SJSA1 (cell line): ENCODE measurements at regions not wholly inside any gene's neighbourhood (a gene's known extent, or its start where the extent isn't known, plus 50 kb on each side); places are given as distances from the start of the nearest gene placed in this dataset.
"Not testable (repeated sequence)": the region's sequence is repeated elsewhere in the genome, so short reads cannot be mapped to it uniquely, and the experiment has no call there.

Source experiments
- DNase-seq, 2 experiments: peaks; one replicate each; pipeline ENCODE4 v3.0.0-alpha.2; 2015 to 2020; ENCODE audit warnings: low spot score in 2 of 2, low read depth in 1 of 2
- H3K27ac ChIP-seq: fragments of 250-450 bp; sonication (Bioruptor Pico); 2 replicates; pipeline ENCODE4 v1.5.1; 2020; ENCODE audit warnings: mild to moderate bottlenecking, moderate library complexity
- H3K27me3 ChIP-seq: fragments of 250-450 bp; sonication (Bioruptor Pico); replicated peaks from 2 replicates; pipeline ENCODE4 v1.5.1; 2020; ENCODE audit warnings: mild to moderate bottlenecking, moderate library complexity
- H3K36me3 ChIP-seq: fragments of 250-450 bp; sonication (Bioruptor Pico); 2 replicates; pipeline ENCODE4 v1.5.1; 2020; ENCODE audit warnings: mild to moderate bottlenecking
- H3K4me1 ChIP-seq: fragments of 250-450 bp; sonication (Bioruptor Pico); replicated peaks from 2 replicates; pipeline ENCODE4 v1.6.1; 2021; ENCODE audit warnings: mild to moderate bottlenecking
- H3K4me3 ChIP-seq: fragments of 250-450 bp; sonication (Bioruptor Pico); 2 replicates; pipeline ENCODE4 v1.5.1; 2020; ENCODE audit warnings: mild to moderate bottlenecking
- H3K9me3 ChIP-seq: fragments of 250-450 bp; sonication (Bioruptor Pico); replicated peaks from 2 replicates; pipeline ENCODE4 v1.5.1; 2020; ENCODE audit warnings: mild to moderate bottlenecking

DNA sequence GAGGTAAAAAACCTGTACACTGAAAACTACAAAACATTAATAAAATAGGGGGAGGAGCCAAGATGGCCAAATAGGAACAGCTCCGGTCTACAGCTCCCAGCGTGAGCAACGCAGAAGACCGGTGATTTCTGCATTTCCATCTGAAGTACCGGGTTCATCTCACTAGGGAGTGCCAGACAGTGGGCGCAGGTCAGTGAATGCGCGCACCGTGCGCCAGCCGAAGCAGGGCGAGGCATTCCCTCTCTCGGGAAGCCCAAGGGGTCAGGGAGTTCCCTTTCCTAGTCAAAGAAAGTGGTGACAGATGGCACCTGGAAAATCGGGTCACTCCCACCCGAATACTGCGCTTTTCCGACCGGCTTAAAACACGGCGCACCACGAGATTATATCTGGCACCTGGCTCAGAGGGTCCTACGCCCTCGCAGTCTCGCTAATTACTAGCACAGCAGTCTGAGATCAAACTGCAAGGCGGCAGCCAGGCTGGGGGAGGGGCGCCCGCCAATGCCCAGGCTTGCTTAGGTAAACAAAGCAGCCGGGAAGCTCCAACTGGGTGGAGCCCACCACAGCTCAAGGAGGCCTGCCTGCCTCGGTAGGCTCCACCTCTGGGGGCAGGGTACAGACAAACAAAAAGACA, 400.9 kb upstream of the FGF16 start:
- H3K9me3 ChIP-seq, H3K27ac ChIP-seq, DNase-seq, H3K4me3 ChIP-seq, H3K27me3 ChIP-seq, H3K36me3 ChIP-seq, H3K4me1 ChIP-seq: not testable (repeated sequence)

DNA sequence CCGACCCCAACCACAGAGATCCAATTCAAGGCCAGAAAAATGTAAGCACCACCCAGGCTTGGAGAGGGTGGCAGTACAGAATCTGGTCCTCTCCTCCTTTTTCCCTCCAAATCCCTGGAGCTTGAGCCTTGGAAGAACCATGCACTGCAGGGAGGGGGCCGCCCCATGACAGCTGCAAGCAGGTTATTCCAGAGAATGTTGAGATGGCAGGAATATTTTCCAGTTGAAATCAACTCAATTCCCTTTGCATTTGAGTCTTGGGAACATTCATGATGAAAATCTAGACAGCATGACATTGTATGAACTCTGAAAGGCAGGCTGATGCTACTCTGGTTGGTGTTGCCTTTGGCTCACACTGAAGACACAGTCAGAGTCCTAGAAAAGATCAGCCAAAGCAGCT, 386.6 kb upstream of the FGF16 start:
- H3K4me3 ChIP-seq: no peak overlapping the region
- no peak overlapping the region for H3K27ac ChIP-seq
- H3K27me3 ChIP-seq: no peaks in the 10 kb centered on the region
- DNase-seq: no peak
- H3K9me3 ChIP-seq: no peaks in the 10 kb centered on the region
- H3K4me1 ChIP-seq: no peaks in the 10 kb centered on the region
- no peaks in the 10 kb centered on the region for H3K36me3 ChIP-seq

DNA sequence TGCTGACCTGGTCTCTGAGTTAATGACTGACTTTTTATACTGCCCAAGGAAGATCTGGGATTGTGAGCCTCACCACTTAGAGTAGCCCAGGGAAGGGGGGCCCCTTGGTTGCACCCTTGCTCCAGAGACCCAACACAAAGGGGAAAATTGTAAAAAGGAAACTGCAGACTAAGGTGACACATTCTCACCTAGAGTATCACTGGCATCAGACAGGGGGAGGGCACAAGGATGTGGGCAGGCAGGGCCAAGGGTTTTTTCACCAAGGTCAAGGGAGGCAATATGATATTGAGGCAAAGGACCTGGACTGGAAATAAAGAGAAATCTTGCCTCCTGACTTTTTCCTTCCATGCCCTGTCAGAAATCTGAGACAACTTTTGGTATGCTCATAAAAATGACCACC, 386.2 kb upstream of the FGF16 start:
- no peak overlapping the region for H3K4me3 ChIP-seq
- no peaks in the 10 kb centered on the region for H3K4me1 ChIP-seq
- no peak overlapping the region for H3K27ac ChIP-seq
- H3K9me3 ChIP-seq: no peaks in the 10 kb centered on the region
- DNase-seq: no peak
- H3K27me3 ChIP-seq: no peaks in the 10 kb centered on the region
- H3K36me3 ChIP-seq: no peaks in the 10 kb centered on the region

GRCh38 chrX:77061545-77061944, 385.6 kb upstream of the FGF16 start:
- H3K36me3 ChIP-seq: no peaks in the 10 kb centered on the region
- no peaks in the 10 kb centered on the region for H3K4me1 ChIP-seq
- no peak for DNase-seq

DNA sequence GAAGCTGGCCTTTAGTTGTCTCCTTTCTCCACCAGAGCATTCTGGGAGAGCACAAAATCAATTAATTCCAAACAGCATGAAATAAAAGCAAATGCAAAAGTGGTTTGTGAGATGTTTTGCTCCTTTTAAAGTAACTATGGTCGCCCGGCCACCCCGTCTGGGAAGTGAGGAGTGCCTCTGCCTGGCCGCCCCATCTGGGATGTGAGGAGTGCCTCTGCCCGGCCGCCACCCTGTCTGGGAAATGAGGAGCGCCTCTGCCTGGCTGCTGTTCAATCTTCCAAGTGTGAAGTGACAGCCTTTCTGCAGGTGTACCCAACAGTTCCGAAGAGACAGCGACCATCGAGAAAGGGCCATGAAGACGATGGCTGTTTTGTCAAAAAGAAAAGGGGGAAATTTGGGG, 381.3 kb upstream of the FGF16 start:
- H3K9me3 ChIP-seq: no peaks in the 10 kb centered on the region
- H3K27me3 ChIP-seq: no peaks in the 10 kb centered on the region
- no peaks in the 10 kb centered on the region for H3K4me1 ChIP-seq
- no peak overlapping the region for H3K4me3 ChIP-seq
- no peak overlapping the region for H3K27ac ChIP-seq
- no peaks in the 10 kb centered on the region for H3K36me3 ChIP-seq
- no peak for DNase-seq

More at GRCh38 chrX:77061545-77061944, 385.6 kb upstream of the FGF16 start:
- no peak overlapping the region for H3K4me3 ChIP-seq
- H3K9me3 ChIP-seq: no peaks in the 10 kb centered on the region
- H3K27ac ChIP-seq: no peak overlapping the region
- H3K27me3 ChIP-seq: no peaks in the 10 kb centered on the region

GRCh38 chrX:77070202-77070918, 376.8 kb upstream of the FGF16 start:
- Histone ChIP-seq H3K27me3 (no peaks in the 10 kb centered on the region), H3K27ac (no peak overlapping the region), H3K36me3 (no peaks in the 10 kb centered on the region), H3K4me3 (no peak overlapping the region), H3K9me3 (no peaks in the 10 kb centered on the region), H3K4me1 (no peaks in the 10 kb centered on the region)
- no peak for DNase-seq

DNA sequence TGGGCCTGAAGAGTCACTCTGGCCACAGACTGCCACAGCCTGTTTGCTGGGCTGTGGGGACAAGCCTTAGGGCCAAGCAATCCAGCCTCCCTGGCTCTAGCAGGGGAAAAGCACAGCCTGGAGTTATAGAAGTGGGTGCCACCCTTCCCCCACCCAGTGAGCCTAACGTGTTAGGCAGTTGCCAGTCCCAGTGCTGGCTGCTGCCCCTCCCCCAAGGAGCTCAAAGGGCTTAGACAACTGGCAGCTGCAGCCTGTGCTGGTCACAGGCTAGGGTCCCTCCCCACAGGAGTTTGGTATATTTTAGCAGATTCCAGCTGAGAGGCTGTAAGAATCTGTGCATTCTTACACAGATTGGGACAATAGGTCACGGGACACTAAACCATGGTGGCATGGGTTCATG, 370.3 kb upstream of the FGF16 start:
- Histone ChIP-seq H3K36me3 (no peaks in the 10 kb centered on the region), H3K9me3 (no peaks in the 10 kb centered on the region), H3K4me1 (no peaks in the 10 kb centered on the region), H3K27me3 (no peaks in the 10 kb centered on the region), H3K4me3 (no peak overlapping the region), H3K27ac (no peak overlapping the region)
- no peak for DNase-seq

DNA sequence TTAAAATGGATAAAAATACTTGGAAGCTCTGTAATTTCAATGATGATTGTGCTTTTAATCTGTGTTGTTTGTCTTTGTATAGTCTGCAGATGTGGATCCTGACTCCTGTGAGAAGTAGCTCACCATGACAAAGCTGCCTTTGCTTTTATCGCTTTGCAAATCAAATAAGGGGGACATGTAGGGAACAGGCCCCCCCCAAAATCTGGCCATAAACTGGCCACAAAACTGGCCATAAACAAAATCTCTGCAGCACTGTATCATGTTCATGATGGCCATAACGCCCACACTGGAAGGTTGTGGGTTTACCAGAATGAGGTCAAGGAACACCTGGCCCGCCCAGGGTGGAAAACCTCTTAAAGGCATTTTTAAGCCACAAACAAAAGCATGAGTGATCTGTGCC, 366.0 kb upstream of the FGF16 start:
- not testable (repeated sequence) for H3K36me3 ChIP-seq, DNase-seq, H3K9me3 ChIP-seq, H3K4me3 ChIP-seq, H3K4me1 ChIP-seq, H3K27ac ChIP-seq, H3K27me3 ChIP-seq

DNA sequence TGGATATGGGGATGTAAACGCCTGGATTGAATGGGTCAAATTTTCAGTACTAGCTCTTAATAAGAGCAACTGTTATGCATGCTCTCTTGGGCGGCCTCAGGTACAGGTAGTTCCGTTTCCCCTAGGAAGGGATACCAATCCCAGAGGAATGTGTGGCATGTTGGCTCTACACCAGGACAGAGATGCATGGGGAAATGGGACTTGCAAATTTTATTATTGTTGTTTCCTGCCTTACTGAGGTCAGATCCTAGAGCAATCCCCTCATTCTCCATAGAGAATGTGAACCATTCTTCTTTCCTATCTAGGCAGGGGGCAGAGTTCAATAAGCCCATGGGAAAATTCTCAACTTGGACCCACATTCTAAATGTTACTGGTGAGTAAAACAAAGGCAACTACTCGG, 361.8 kb upstream of the FGF16 start:
- Histone ChIP-seq H3K27me3 (no peaks in the 10 kb centered on the region), H3K9me3 (no peaks in the 10 kb centered on the region), H3K4me1 (no peaks in the 10 kb centered on the region), H3K27ac (no peak overlapping the region), H3K4me3 (no peak overlapping the region), H3K36me3 (no peaks in the 10 kb centered on the region)
- DNase-seq: no peak

DNA sequence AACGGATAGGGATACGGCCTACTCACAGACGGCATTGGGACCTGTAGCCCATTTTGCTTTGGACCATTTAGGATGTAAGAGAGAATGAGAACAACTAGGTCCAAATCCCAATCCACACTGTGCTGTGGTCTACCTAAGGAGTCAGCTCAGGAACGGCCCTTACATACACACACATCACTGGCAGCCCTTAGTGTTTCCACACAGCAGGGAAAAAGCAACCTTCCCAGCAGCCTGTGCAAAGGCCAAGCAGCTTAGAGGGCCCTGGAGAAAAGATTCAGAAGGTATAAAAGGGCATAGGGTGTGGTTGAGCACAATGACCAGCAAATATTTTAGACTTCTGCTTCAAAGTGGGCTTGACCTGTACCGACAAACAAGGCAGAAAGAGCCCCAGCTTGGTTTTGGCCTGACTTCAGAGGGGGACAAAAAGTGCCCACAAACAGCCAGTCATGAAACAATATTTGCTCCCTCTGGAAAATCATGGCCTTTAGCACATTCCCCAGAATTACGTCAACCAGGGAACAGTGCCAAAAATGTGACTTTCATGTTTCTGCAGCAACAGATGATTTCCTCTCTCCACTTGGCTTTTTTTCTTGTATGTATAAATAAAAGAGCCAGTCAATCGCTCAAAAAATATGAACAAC, 359.5 kb upstream of the FGF16 start:
- H3K9me3 ChIP-seq: no peaks in the 10 kb centered on the region
- no peaks in the 10 kb centered on the region for H3K4me1 ChIP-seq
- H3K27me3 ChIP-seq: no peaks in the 10 kb centered on the region
- no peak for DNase-seq
- no peak overlapping the region for H3K4me3 ChIP-seq
- no peaks in the 10 kb centered on the region for H3K36me3 ChIP-seq
- no peak overlapping the region for H3K27ac ChIP-seq

DNA sequence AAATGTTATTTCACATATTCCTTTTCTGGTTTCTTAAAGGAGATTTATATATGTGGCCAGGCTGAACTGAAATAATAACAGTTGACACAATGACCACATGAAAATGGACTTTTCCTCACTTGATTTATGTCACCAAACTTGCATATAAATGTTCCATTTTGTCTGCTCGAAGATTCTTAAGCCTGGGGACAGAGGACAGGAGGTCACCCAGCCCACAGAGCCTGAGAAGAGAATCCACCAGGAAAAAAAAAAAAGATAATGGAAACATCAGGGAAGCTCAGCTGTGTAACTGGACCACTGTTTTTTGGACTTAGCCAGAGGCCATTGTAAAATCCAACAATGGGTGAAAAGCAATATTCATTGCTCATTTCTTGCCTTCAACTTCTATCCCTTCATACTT, 359.0 kb upstream of the FGF16 start:
- no peaks in the 10 kb centered on the region for H3K36me3 ChIP-seq
- no peaks in the 10 kb centered on the region for H3K9me3 ChIP-seq
- DNase-seq: no peak
- no peaks in the 10 kb centered on the region for H3K4me1 ChIP-seq
- no peak overlapping the region for H3K27ac ChIP-seq
- H3K4me3 ChIP-seq: no peak overlapping the region
- no peaks in the 10 kb centered on the region for H3K27me3 ChIP-seq

- no peak overlapping the region for H3K4me3 ChIP-seq
Measured at GRCh38 chrX:77114501-77114900, 332.7 kb upstream of the FGF16 start.

GRCh38 chrX:77118686-77119085, 328.5 kb upstream of the FGF16 start:
- H3K4me3 ChIP-seq: no peak overlapping the region
- H3K27me3 ChIP-seq: no peaks in the 10 kb centered on the region
- H3K4me1 ChIP-seq: no peaks in the 10 kb centered on the region
- no peaks in the 10 kb centered on the region for H3K9me3 ChIP-seq
- no peak for DNase-seq
- no peak overlapping the region for H3K27ac ChIP-seq
- no peaks in the 10 kb centered on the region for H3K36me3 ChIP-seq

More at GRCh38 chrX:77114501-77114900, 332.7 kb upstream of the FGF16 start:
- Histone ChIP-seq H3K4me1 (no peaks in the 10 kb centered on the region), H3K27me3 (no peaks in the 10 kb centered on the region), H3K9me3 (no peaks in the 10 kb centered on the region), H3K27ac (no peak overlapping the region), H3K36me3 (no peaks in the 10 kb centered on the region)
- DNase-seq: no peak

DNA sequence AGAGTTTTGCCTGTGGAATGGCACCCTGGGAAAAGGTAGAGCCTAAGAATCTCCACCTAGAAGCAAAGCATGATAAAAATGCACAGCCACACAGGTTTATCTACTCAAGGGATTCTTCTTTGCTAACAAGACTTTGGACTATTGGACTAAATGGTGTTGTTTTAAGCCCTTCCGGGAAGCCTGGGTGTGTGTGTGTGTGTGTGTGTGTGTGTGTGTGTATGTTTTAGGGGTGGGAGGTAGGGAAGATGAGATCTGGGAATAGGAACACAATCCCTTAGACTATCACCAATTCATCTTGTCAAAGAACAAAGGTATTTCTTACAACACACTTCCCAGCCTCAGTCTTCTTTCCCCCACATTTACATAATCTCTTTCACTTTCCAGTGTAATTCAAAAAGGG, 327.5 kb upstream of the FGF16 start:
- no peaks in the 10 kb centered on the region for H3K9me3 ChIP-seq
- no peak overlapping the region for H3K4me3 ChIP-seq
- no peak overlapping the region for H3K27ac ChIP-seq
- no peaks in the 10 kb centered on the region for H3K36me3 ChIP-seq
- DNase-seq: no peak
- no peaks in the 10 kb centered on the region for H3K4me1 ChIP-seq
- no peaks in the 10 kb centered on the region for H3K27me3 ChIP-seq
